ENCODE measurements at regions not wholly inside any gene's neighbourhood (a gene's known extent, or its start where the extent isn't known, plus 50 kb on each side); places are given as distances from the start of the nearest gene placed in this dataset.

GRCh38 chr15:52923626-52924025, 133.5 kb upstream of the ONECUT1 start:
- TF ChIP-seq CTCF (IDR thresholded peaks at IDR 0.05) (no peak), POLR2A (IDR thresholded peaks at IDR 0.05) (no peak), POLR2AphosphoS5 (IDR thresholded peaks at IDR 0.05) (no peak)
